GM21825 (cell line): ENCODE measurements at regions not wholly inside any gene's neighbourhood (a gene's known extent, or its start where the extent isn't known, plus 50 kb on each side); places are given as distances from the start of the nearest gene placed in this dataset.

Source experiments
- ATAC-seq: cut with Tn5 transposase; IDR thresholded peaks from one replicate; pipeline ENCODE4 v1.9.1; 2021; ENCODE audit warnings: mild to moderate bottlenecking, moderate library complexity; ENCODE audit not compliant: unreplicated experiment

- ATAC-seq = no peak
Measured at GRCh38 chr10:78160591-78160990, 126.9 kb downstream of the RPS24 start.

- no peak for ATAC-seq
Measured at GRCh38 chr10:78162853-78163252, 129.2 kb downstream of the RPS24 start.

- ATAC-seq = no peak
Measured at GRCh38 chr10:78164702-78165101, 131.0 kb downstream of the RPS24 start.

- ATAC-seq = no peak
Measured at GRCh38 chr10:78165172-78165571, 131.5 kb downstream of the RPS24 start.

- ATAC-seq = no peak
Measured at GRCh38 chr10:78165617-78166016, 132.0 kb downstream of the RPS24 start.

GRCh38 chr10:78166261-78166660, 132.6 kb downstream of the RPS24 start:
- ATAC-seq = no peak

- no peak for ATAC-seq
Measured at GRCh38 chr10:78169214-78169613, 135.6 kb downstream of the RPS24 start.

GRCh38 chr10:78170026-78170475, 136.4 kb downstream of the RPS24 start:
- no peak for ATAC-seq

GRCh38 chr10:78171633-78172400, 138.2 kb downstream of the RPS24 start:
- ATAC-seq = no peak

- no peak for ATAC-seq
Measured at GRCh38 chr10:78173360-78174015, 139.8 kb downstream of the RPS24 start.

GRCh38 chr10:78175444-78176015, 141.9 kb downstream of the RPS24 start:
- no peak for ATAC-seq

- ATAC-seq = no peak
Measured at GRCh38 chr10:78176320-78177317, 143.0 kb downstream of the RPS24 start.

- no peak for ATAC-seq
Measured at GRCh38 chr10:78177491-78178185, 144.0 kb downstream of the RPS24 start.

GRCh38 chr10:78178397-78178796, 144.7 kb downstream of the RPS24 start:
- no peak for ATAC-seq

GRCh38 chr10:78178940-78179339, 145.3 kb downstream of the RPS24 start:
- no peak for ATAC-seq

GRCh38 chr10:78179886-78180705, 146.4 kb downstream of the RPS24 start:
- no peak for ATAC-seq

GRCh38 chr10:78181381-78182055, 147.9 kb downstream of the RPS24 start:
- no peak for ATAC-seq

- ATAC-seq = no peak
Measured at GRCh38 chr10:78182841-78183240, 149.2 kb downstream of the RPS24 start.
